ENCODE measurements at regions not wholly inside any gene's neighbourhood (a gene's known extent, or its start where the extent isn't known, plus 50 kb on each side); places are given as distances from the start of the nearest gene placed in this dataset.

DNA sequence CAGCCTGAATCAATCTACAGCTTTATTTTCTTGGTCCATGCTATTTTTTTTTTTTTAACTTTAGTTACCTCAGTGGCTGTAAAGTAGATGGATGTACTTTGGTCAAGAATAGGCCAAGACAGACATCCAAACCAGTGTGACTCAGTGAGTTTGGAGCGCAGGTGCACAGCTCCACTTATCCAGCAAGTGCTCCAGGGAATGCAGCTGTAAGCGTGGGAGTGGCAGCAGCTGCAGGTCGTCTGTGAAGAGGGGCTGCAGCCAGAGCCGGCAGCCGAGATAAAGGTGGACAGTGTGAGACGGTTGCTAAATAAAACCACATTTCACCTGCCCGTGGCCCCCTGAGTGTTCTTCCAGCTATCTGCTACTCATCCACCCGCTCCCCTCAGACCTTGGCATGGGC lies 1018.7 kb downstream of the AACS start:
- Histone ChIP-seq H3F3A (ENCODE audit: insufficient read depth) (no peaks in the 10 kb centered on the region), H3K27me3 (replicated peaks; ENCODE audit: insufficient read depth) (no peaks in the 10 kb centered on the region), H3K9me2 (ENCODE audit: insufficient read depth) (no peaks in the 10 kb centered on the region), H3K27ac (no peak overlapping the region), H3K9me3 (ENCODE audit: low read depth) (no peaks in the 10 kb centered on the region), H2AFZ (no peak overlapping the region), H3K36me3 (ENCODE audit: low read depth) (no peaks in the 10 kb centered on the region), H3K4me2 (ENCODE audit: unreplicated experiment) (no peak overlapping the region), H3K4me1 (ENCODE audit: insufficient read depth) (no peaks in the 10 kb centered on the region), H3K4me3 (no peak overlapping the region), H3K9ac (no peak overlapping the region), H4K20me1 (ENCODE audit: insufficient read depth) (no peaks in the 10 kb centered on the region), H3K79me2 (ENCODE audit: insufficient read depth) (no peaks in the 10 kb centered on the region)
- TF ChIP-seq EZH2 (IDR thresholded peaks at IDR 0.05; ENCODE audit: insufficient read depth, poor library complexity, severe bottlenecking): no peak
- TF ChIP-seq EZH2phosphoT487 (IDR thresholded peaks at IDR 0.05; ENCODE audit: insufficient read depth, low read depth): no peak
- DNase-seq: no peak
- WGBS, 2 experiments (ENCODE audit: low coverage in 1 of 2, low lambda C conversion rate in 2 of 2, missing lambda C conversion rate in 2 of 2): 31 to 35% methylated on average over 8 of the region's 8 CpGs
- in situ Hi-C loops (cut with MboI): no loop called here

DNA sequence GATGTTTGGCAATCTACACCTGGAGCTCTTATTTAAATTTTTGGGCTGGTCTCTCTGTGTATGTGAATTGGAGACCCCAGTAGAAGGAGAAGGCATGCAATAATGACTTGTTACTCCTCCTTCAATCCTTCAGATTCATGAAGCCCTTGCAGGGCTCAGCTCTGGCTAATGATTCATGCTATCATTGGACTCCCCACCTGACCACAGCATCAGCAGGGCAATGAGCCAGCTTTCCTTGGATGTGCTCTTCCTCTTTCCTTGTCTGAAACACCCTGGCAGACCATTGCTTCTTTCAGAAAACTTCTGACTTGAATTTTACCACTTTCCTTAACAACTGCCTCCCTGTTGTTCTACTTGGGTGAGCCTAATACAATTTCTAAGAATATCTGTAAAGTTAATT lies 1019.2 kb downstream of the AACS start:
- in situ Hi-C loops (cut with MboI): no loop called here
- Histone ChIP-seq H3K9ac (no peak overlapping the region), H3F3A (ENCODE audit: insufficient read depth) (no peaks in the 10 kb centered on the region), H4K20me1 (ENCODE audit: insufficient read depth) (no peaks in the 10 kb centered on the region), H3K9me2 (ENCODE audit: insufficient read depth) (no peaks in the 10 kb centered on the region), H3K9me3 (ENCODE audit: low read depth) (no peaks in the 10 kb centered on the region), H3K36me3 (ENCODE audit: low read depth) (no peaks in the 10 kb centered on the region), H3K4me3 (no peak overlapping the region), H2AFZ (no peak overlapping the region), H3K4me1 (ENCODE audit: insufficient read depth) (no peaks in the 10 kb centered on the region), H3K27me3 (replicated peaks; ENCODE audit: insufficient read depth) (no peaks in the 10 kb centered on the region), H3K79me2 (ENCODE audit: insufficient read depth) (no peaks in the 10 kb centered on the region), H3K27ac (no peak overlapping the region), H3K4me2 (ENCODE audit: unreplicated experiment) (no peak overlapping the region)
- TF ChIP-seq EZH2 (IDR thresholded peaks at IDR 0.05; ENCODE audit: insufficient read depth, poor library complexity, severe bottlenecking) (no peak), EZH2phosphoT487 (IDR thresholded peaks at IDR 0.05; ENCODE audit: insufficient read depth, low read depth) (no peak)
- no peak for DNase-seq

DNA sequence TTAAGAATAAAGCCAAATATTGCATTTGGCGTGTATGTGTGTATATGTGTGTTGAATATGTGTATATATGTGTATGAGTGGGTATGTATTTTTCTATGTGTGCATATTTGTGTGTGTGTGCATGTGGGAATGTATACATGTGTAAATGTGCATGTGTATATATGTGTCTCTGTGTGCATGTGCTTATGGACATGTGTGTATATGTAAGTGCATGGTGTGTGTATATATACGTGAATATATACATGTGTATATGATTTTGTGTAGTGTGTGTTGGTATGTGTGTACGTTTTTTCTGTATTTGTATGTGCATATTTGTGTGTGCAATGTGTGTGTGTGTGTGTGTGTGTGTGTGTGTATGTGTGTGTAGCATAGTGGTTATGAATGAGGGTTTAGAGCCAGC lies 1021.0 kb downstream of the AACS start:
- H3K9me2 ChIP-seq (ENCODE audit: insufficient read depth): no peaks in the 10 kb centered on the region
- in situ Hi-C loops (cut with MboI): no loop called here
- no peak overlapping the region for H3K9ac ChIP-seq
- TF ChIP-seq EZH2 (IDR thresholded peaks at IDR 0.05; ENCODE audit: insufficient read depth, poor library complexity, severe bottlenecking) (no peak), EZH2phosphoT487 (IDR thresholded peaks at IDR 0.05; ENCODE audit: insufficient read depth, low read depth) (no peak)
- no peaks in the 10 kb centered on the region for H3K4me1 ChIP-seq (ENCODE audit: insufficient read depth)
- no peaks in the 10 kb centered on the region for H3K9me3 ChIP-seq (ENCODE audit: low read depth)
- 1 to 5% methylated on average over 3 of the region's 3 CpGs for WGBS, 2 experiments (ENCODE audit: low coverage in 1 of 2, low lambda C conversion rate in 2 of 2, missing lambda C conversion rate in 2 of 2)
- DNase-seq: no peak
- H3K27me3 ChIP-seq (replicated peaks; ENCODE audit: insufficient read depth): no peaks in the 10 kb centered on the region
- no peaks in the 10 kb centered on the region for H4K20me1 ChIP-seq (ENCODE audit: insufficient read depth)
- H3K36me3 ChIP-seq (ENCODE audit: low read depth): no peaks in the 10 kb centered on the region
- no peak overlapping the region for H2AFZ ChIP-seq
- H3F3A ChIP-seq (ENCODE audit: insufficient read depth): no peaks in the 10 kb centered on the region
- no peaks in the 10 kb centered on the region for H3K79me2 ChIP-seq (ENCODE audit: insufficient read depth)
- no peak overlapping the region for H3K27ac ChIP-seq
- no peak overlapping the region for H3K4me3 ChIP-seq
- no peak overlapping the region for H3K4me2 ChIP-seq (ENCODE audit: unreplicated experiment)

DNA sequence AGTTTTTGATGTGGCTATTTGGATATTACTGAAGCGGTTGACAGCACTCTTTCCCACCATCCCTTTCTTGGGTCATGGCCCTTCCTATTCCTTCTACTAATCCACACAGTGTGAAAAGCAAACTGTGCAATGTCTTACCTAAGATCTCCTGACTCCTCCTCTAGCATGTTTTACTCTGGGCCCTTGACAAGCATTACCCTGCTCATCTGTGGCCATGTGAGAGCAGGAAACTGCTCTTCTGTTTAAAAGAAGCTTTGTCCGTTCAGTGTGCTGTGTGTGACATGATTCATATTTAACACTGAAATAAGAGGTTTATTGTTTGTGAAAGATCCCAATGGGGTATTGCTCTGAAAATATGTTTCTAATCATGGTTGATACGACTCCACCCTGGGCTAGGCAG lies 1022.5 kb downstream of the AACS start:
- H3K4me3 ChIP-seq: no peak overlapping the region
- H3K27me3 ChIP-seq (replicated peaks; ENCODE audit: insufficient read depth): no peaks in the 10 kb centered on the region
- in situ Hi-C loops (cut with MboI): no loop called here
- no peak overlapping the region for H2AFZ ChIP-seq
- H3K4me2 ChIP-seq (ENCODE audit: unreplicated experiment): no peak overlapping the region
- H3K9me2 ChIP-seq (ENCODE audit: insufficient read depth): no peaks in the 10 kb centered on the region
- no peaks in the 10 kb centered on the region for H3K4me1 ChIP-seq (ENCODE audit: insufficient read depth)
- H3K9me3 ChIP-seq (ENCODE audit: low read depth): no peaks in the 10 kb centered on the region
- no peak overlapping the region for H3K27ac ChIP-seq
- no peaks in the 10 kb centered on the region for H3F3A ChIP-seq (ENCODE audit: insufficient read depth)
- H3K79me2 ChIP-seq (ENCODE audit: insufficient read depth): no peaks in the 10 kb centered on the region
- no peak for DNase-seq
- H4K20me1 ChIP-seq (ENCODE audit: insufficient read depth): no peaks in the 10 kb centered on the region
- no peak overlapping the region for H3K9ac ChIP-seq
- TF ChIP-seq EZH2 (IDR thresholded peaks at IDR 0.05; ENCODE audit: insufficient read depth, poor library complexity, severe bottlenecking) (no peak), EZH2phosphoT487 (IDR thresholded peaks at IDR 0.05; ENCODE audit: insufficient read depth, low read depth) (no peak)
- 5 to 15% methylated on average over 3 of the region's 3 CpGs for WGBS, 2 experiments (ENCODE audit: low coverage in 1 of 2, low lambda C conversion rate in 2 of 2, missing lambda C conversion rate in 2 of 2)
- H3K36me3 ChIP-seq (ENCODE audit: low read depth): no peaks in the 10 kb centered on the region

DNA sequence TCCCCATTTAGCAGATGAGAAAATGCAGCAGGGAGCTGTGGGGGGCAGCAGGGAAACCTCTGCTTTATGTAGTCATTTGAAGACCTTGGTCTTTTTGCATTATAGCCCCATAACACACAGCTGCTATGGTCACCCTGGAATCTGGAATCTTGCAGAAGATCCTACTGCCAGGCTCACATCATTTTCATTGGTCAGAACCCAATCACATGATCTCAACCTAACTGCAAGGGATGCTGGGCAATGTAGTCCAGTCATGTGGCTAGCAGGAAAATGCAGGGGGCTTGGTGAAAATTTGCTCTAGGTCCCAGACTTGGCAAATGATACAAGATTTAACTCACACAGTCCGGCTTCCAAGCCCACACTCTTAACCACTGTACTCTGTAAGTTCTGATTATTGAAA lies 1028.7 kb downstream of the AACS start:
- no peaks in the 10 kb centered on the region for H3K9me3 ChIP-seq (ENCODE audit: low read depth)
- peak; percentile 3 for DNase-seq
- no peak overlapping the region for H3K27ac ChIP-seq
- no peaks in the 10 kb centered on the region for H3K36me3 ChIP-seq (ENCODE audit: low read depth)
- in situ Hi-C loops (cut with MboI): no loop called here
- no peaks in the 10 kb centered on the region for H3F3A ChIP-seq (ENCODE audit: insufficient read depth)
- H3K9ac ChIP-seq: no peak overlapping the region
- no peaks in the 10 kb centered on the region for H4K20me1 ChIP-seq (ENCODE audit: insufficient read depth)
- no peak for TF ChIP-seq EZH2phosphoT487 (IDR thresholded peaks at IDR 0.05; ENCODE audit: insufficient read depth, low read depth)
- no peak for TF ChIP-seq EZH2 (IDR thresholded peaks at IDR 0.05; ENCODE audit: insufficient read depth, poor library complexity, severe bottlenecking)
- no peaks in the 10 kb centered on the region for H3K9me2 ChIP-seq (ENCODE audit: insufficient read depth)
- no peaks in the 10 kb centered on the region for H3K4me1 ChIP-seq (ENCODE audit: insufficient read depth)
- H3K4me3 ChIP-seq: no peak overlapping the region
- H2AFZ ChIP-seq: no peak overlapping the region
- 33 to 39% methylated on average over 1 of the region's 1 CpG for WGBS, 2 experiments (ENCODE audit: low coverage in 1 of 2, low lambda C conversion rate in 2 of 2, missing lambda C conversion rate in 2 of 2)
- no peaks in the 10 kb centered on the region for H3K79me2 ChIP-seq (ENCODE audit: insufficient read depth)
- no peaks in the 10 kb centered on the region for H3K27me3 ChIP-seq (replicated peaks; ENCODE audit: insufficient read depth)
- no peak overlapping the region for H3K4me2 ChIP-seq (ENCODE audit: unreplicated experiment)

Data from GM23248 (cell line).